CD4-positive, alpha-beta memory T cell (primary cell): ENCODE measurements at regions not wholly inside any gene's neighbourhood (a gene's known extent, or its start where the extent isn't known, plus 50 kb on each side); places are given as distances from the start of the nearest gene placed in this dataset.
A peak's percentile ranks its signal among the peaks of the same experiment; 100 is the strongest.

ENCODE experiments used
- CTCF ChIA-PET: fragments of 350-600 bp; sonication (Branson Sonifier 250); formaldehyde crosslinking; loops from one replicate; lab custom pipeline; 2021; ENCODE audit warnings: inconsistent platforms; ENCODE audit not compliant: partially characterized antibody; lab: Charles Lee
- POLR2A ChIA-PET: fragments of 350-600 bp; sonication (Branson Sonifier 250); formaldehyde crosslinking; loops from one replicate; lab custom pipeline; 2021; ENCODE audit not compliant: partially characterized antibody; lab: Charles Lee
- DNase-seq, 5 donors: peaks; one replicate each; pipeline versions ENCODE4 v3.0.0 to v3.0.0-alpha.2; 2020 to 2022; ENCODE audit warnings: mixed read lengths in 1 of 5
- H3K27ac ChIP-seq: one replicate; pipeline ENCODE4 v1.7.0; 2013; ENCODE audit warnings: low read depth, low read length
- H3K27me3 ChIP-seq: 2 replicates; pipeline ENCODE4 v1.7.0; 2013; ENCODE audit warnings: mild to moderate bottlenecking, low read length, moderate library complexity; ENCODE audit not compliant: insufficient read depth
- H3K36me3 ChIP-seq: 2 replicates; pipeline ENCODE4 v1.7.0; 2013; ENCODE audit warnings: mild to moderate bottlenecking, low read length, moderate library complexity; ENCODE audit not compliant: insufficient read depth
- H3K4me1 ChIP-seq: 2 replicates; pipeline ENCODE4 v1.7.0; 2013; ENCODE audit warnings: mild to moderate bottlenecking, low read length, moderate library complexity; ENCODE audit not compliant: insufficient read depth
- H3K4me3 ChIP-seq, 2 donors: one replicate each; pipeline ENCODE4 v1.7.0; 2013; ENCODE audit warnings: low read length in 2 of 2, mild to moderate bottlenecking in 1 of 2
- H3K9me3 ChIP-seq, 2 donors: one replicate each; pipeline ENCODE4 v1.7.0; 2013; ENCODE audit warnings: low read length in 2 of 2, control low read depth in 1 of 2; ENCODE audit not compliant: control insufficient read depth in 1 of 2
- H3K27ac Mint-ChIP-seq, 7 donors: one replicate each; pipeline ENCODE4 v1.8.0; 2020 to 2021; ENCODE audit warnings: mixed read lengths in 7 of 7, mild to moderate bottlenecking in 6 of 7, inconsistent platforms in 3 of 7, moderate library complexity in 3 of 7
- H3K27me3 Mint-ChIP-seq, 2 donors: one replicate each; pipeline ENCODE4 v1.8.0; 2020 to 2021; ENCODE audit warnings: mixed read lengths in 2 of 2
- H3K36me3 Mint-ChIP-seq, 2 donors: one replicate each; pipeline ENCODE4 v1.8.0; 2020 to 2021; ENCODE audit warnings: mixed read lengths in 2 of 2, inconsistent platforms in 1 of 2, mild to moderate bottlenecking in 1 of 2
- H3K4me1 Mint-ChIP-seq, 4 donors: one replicate each; pipeline ENCODE4 v1.8.0; 2020 to 2021; ENCODE audit warnings: mixed read lengths in 4 of 4, mild to moderate bottlenecking in 1 of 4
- H3K4me3 Mint-ChIP-seq, 8 donors: one replicate each; pipeline ENCODE4 v1.8.0; 2020 to 2021; ENCODE audit warnings: mixed read lengths in 8 of 8, mild to moderate bottlenecking in 7 of 8, moderate library complexity in 6 of 8, inconsistent platforms in 3 of 8
- H3K9me3 Mint-ChIP-seq, 8 donors: one replicate each; pipeline ENCODE4 v1.8.0; 2020 to 2021; ENCODE audit warnings: mixed read lengths in 8 of 8, mild to moderate bottlenecking in 5 of 8, inconsistent platforms in 3 of 8, moderate library complexity in 1 of 8
- intact Hi-C: fragments of 100-400 bp; cut with micrococcal nuclease; formaldehyde crosslinking; loops from one replicate; pipeline ENCODE4 v1.15.1; 2023

DNA sequence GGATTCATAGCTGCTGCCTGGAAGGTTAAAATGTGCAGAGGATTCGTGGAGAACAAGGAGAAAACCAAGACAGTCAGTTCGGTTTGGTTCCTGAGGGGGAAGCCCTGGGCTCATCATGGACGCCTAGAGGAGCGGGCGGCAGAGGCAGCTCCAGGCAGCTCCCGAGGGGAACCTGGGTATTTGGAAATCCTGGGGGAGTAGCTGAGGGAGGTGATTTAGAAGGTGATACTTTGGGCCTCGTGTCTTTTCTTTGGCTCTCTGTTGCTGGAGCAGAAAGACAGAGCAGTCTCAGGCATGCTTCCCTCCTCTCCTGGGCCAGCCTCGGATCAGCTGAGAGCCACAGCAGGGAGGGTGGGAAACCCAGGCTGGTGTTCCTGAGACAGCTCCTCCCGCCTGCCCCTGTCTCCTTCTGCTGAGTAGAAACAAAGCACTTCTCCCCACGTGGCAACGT, 139.5 kb downstream of the DLL1 start:
- H3K27ac Mint-ChIP-seq = peak overlapping the region in 2 of 7 donors; percentile 51 to 57
- peaks cover 5 to 7% of the 10 kb centered on the region in 2 donors for H3K27me3 Mint-ChIP-seq
- Histone ChIP-seq H3K36me3 (no peaks in the 10 kb centered on the region), H3K27ac (no peak overlapping the region), H3K27me3 (peaks cover 3% of the 10 kb centered on the region), H3K9me3 (no peaks in the 10 kb centered on the region), H3K4me1 (peaks cover 20% of the 10 kb centered on the region), H3K4me3 (no peak overlapping the region)
- no peak for DNase-seq
- ChIA-PET CTCF (interaction anchor here (1.1 to 1.3 kb wide), 2 partner anchors 61 to 380 kb away, joined by 3 read pairs; no protein-coding TSS in a partner anchor), POLR2A (no interaction called here)
- H3K36me3 Mint-ChIP-seq = no peaks in the 10 kb centered on the region
- no peaks in the 10 kb centered on the region for H3K9me3 Mint-ChIP-seq
- peaks cover 18 to 43% (median 24%) of the 10 kb centered on the region in 4 donors for H3K4me1 Mint-ChIP-seq
- intact Hi-C loops = no loop called here
- no peak overlapping the region for H3K4me3 Mint-ChIP-seq

GRCh38 chr6:170150590-170150945, 140.3 kb downstream of the DLL1 start:
- no peak overlapping the region for H3K27ac ChIP-seq
- intact Hi-C loops = no loop called here
- peaks cover 3% of the 10 kb centered on the region for H3K27me3 ChIP-seq
- DNase-seq = no peak
- H3K4me1 ChIP-seq = peaks cover 23% of the 10 kb centered on the region
- H3K4me3 ChIP-seq = no peak overlapping the region
- Mint-ChIP-seq H3K27ac (no peak overlapping the region), H3K4me3 (no peak overlapping the region), H3K36me3 (no peaks in the 10 kb centered on the region), H3K4me1 (peaks cover 18 to 46% (median 28%) of the 10 kb centered on the region in 4 donors), H3K27me3 (peaks cover 5 to 7% of the 10 kb centered on the region in 2 donors), H3K9me3 (no peaks in the 10 kb centered on the region)
- ChIA-PET POLR2A (no interaction called here), CTCF (interaction anchor here (1.1 to 1.3 kb wide), 2 partner anchors 61 to 381 kb away, joined by 3 read pairs; no protein-coding TSS in a partner anchor)
- H3K9me3 ChIP-seq = no peaks in the 10 kb centered on the region
- H3K36me3 ChIP-seq = no peaks in the 10 kb centered on the region

DNA sequence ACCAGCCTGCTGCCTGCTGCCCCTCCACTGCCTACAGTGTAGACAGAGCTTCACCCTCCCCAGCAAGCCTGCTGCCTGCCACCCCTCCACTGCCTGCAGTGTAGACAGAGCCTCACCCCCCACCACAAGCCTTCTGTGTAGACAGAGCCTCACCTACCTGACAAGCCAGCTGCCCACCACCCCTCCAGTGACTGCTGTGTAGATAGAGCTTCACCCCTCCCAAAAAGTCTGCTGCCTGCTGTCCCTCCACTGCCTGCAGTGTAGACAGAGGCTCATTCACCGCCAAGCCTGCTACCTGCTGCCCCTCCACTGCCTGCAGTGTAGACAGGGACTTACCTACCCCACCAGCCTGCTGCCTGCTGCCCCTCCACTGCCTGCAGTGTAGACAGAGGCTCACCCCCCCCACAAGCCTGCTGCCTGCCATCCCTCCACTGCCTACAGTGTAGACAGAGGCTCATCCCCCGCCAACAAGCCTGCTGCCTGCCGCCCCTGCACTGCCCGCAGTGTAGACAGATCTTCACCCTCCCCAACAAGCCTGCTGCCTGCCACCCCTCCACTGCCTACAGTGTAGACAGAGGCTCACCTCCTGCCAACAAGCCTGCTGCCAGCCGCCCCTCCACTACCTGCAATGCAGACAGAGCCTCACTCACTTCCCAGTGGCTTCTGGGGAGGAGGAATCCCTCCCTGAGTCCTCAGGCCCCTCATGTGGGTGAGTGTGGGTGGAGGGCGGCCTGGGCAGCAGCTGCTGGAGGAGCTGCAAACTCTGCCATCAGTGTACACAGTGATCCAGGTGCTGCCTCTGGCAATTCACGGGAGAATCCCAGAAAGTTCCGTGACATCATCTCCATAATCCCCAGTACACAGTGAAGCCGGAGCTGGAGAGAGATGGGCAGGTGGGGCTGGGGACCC, 140.9 kb downstream of the DLL1 start:
- H3K4me3 Mint-ChIP-seq = no peak overlapping the region
- Histone ChIP-seq H3K4me1 (peaks cover 29% of the 10 kb centered on the region), H3K4me3 (no peak overlapping the region), H3K27me3 (peaks cover 3% of the 10 kb centered on the region), H3K27ac (no peak overlapping the region), H3K9me3 (no peaks in the 10 kb centered on the region), H3K36me3 (no peaks in the 10 kb centered on the region)
- peak overlapping the region in 2 of 7 donors; percentile 17 to 31 for H3K27ac Mint-ChIP-seq
- intact Hi-C loops = loop anchor here (5.0 kb wide), 1 partner anchor 142 kb away; the partner anchor contains the start of gene DLL1
- peaks cover 19 to 52% (median 31%) of the 10 kb centered on the region in 4 donors for H3K4me1 Mint-ChIP-seq
- no peak for DNase-seq
- H3K9me3 Mint-ChIP-seq = peaks cover 0 to under 1% (median 0%) of the 10 kb centered on the region in 8 donors
- no peaks in the 10 kb centered on the region for H3K36me3 Mint-ChIP-seq
- H3K27me3 Mint-ChIP-seq = peaks cover 5 to 7% of the 10 kb centered on the region in 2 donors
- ChIA-PET CTCF (interaction anchor here (1.1 to 1.3 kb wide), 2 partner anchors 60 to 381 kb away, joined by 3 read pairs; no protein-coding TSS in a partner anchor), POLR2A (no interaction called here)

DNA sequence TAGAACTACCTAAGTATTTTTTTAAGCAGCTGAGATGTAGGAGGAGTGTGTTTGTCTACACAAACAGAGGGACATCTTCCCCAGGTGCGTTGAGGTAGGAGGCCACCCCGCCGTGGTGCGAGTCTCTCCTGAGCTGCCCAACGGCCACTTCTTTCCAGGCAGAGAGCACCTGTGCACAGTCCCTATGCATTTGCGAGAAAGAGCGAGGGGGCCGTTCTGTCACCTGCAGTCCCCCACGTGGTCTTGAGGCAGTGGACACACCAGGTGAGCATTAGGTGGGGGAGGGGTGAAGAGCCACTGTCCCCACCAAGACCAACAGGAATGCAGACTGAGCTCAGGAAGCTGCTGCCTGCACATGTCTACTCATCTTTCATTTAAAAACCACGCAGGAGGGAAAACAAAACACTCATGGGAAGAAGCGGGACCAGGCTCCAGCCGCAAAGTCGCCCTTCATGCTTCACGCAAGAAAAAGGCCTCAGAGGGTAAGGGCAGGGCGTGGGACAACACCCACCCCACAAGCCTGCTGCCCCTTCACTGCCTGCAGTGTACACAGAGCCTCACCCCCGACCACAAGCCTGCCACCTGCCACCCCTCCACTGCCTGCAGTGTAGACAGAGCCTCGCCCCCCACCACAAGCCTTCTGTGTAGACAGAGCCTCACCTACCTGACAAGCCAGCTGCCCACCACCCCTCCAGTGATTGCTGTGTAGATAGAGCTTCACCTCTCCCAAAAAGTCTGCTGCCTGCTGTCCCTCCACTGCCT, 142.0 kb downstream of the DLL1 start:
- Histone ChIP-seq H3K27me3 (peaks cover 3% of the 10 kb centered on the region), H3K9me3 (no peaks in the 10 kb centered on the region), H3K36me3 (no peaks in the 10 kb centered on the region), H3K4me3 (no peak overlapping the region), H3K4me1 (peaks cover 29% of the 10 kb centered on the region), H3K27ac (no peak overlapping the region)
- Mint-ChIP-seq H3K27ac (peak overlapping the region in 6 of 7 donors; percentile 56 to 92 (median 86)), H3K27me3 (peaks cover 5 to 7% of the 10 kb centered on the region in 2 donors), H3K4me1 (peaks cover 23 to 59% (median 34%) of the 10 kb centered on the region in 4 donors), H3K9me3 (peaks cover 0 to 6% (median 4%) of the 10 kb centered on the region in 8 donors), H3K36me3 (no peaks in the 10 kb centered on the region), H3K4me3 (peak overlapping the region in 7 of 8 donors; percentile 70 to 89 (median 83))
- CTCF ChIA-PET = interaction anchor here (1.1 to 2.9 kb wide), 3 partner anchors 56 to 144 kb away, joined by 3 to 17 read pairs (median 3); no protein-coding TSS in a partner anchor
- DNase-seq = no peak
- POLR2A ChIA-PET = interaction anchor here (1.0 to 2.6 kb wide), 4 partner anchors 60 to 189 kb away, joined by 3 to 42 read pairs (median 4); partner anchors contain the start of gene FAM120B
- intact Hi-C loops = loop anchor here (5.0 kb wide), 1 partner anchor 143 kb away; the partner anchor contains the start of gene DLL1

GRCh38 chr6:170147832-170148708, 142.8 kb downstream of the DLL1 start:
- CTCF ChIA-PET = interaction anchor here (1.1 to 2.9 kb wide), 3 partner anchors 55 to 144 kb away, joined by 3 to 17 read pairs (median 3); no protein-coding TSS in a partner anchor
- no peaks in the 10 kb centered on the region for H3K9me3 ChIP-seq
- Mint-ChIP-seq H3K27ac (peak overlapping the region; percentile 70 to 92 (median 87)), H3K4me1 (peaks cover 23 to 59% (median 34%) of the 10 kb centered on the region in 4 donors), H3K27me3 (peaks cover 5 to 7% of the 10 kb centered on the region in 2 donors), H3K9me3 (peaks cover 0 to 11% (median 4%) of the 10 kb centered on the region in 8 donors), H3K4me3 (peak overlapping the region; percentile 70 to 89 (median 82)), H3K36me3 (peaks cover 0 to 2% of the 10 kb centered on the region in 2 donors)
- peak overlapping the region in 1 of 2 donors; percentile 17 for H3K4me3 ChIP-seq
- H3K27me3 ChIP-seq = peaks cover 3% of the 10 kb centered on the region
- H3K27ac ChIP-seq = no peak overlapping the region
- DNase-seq = peak; percentile 31 to 62 (median 47)
- H3K4me1 ChIP-seq = peaks cover 29% of the 10 kb centered on the region
- POLR2A ChIA-PET = interaction anchor here (1.0 to 2.6 kb wide), 6 partner anchors 59 to 316 kb away, joined by 3 to 42 read pairs (median 4); partner anchors contain the start of gene FAM120B
- intact Hi-C loops = loop anchor here (5.0 kb wide), 1 partner anchor 144 kb away; the partner anchor contains the start of gene DLL1
- no peaks in the 10 kb centered on the region for H3K36me3 ChIP-seq
